ENCODE measurements at regions not wholly inside any gene's neighbourhood (a gene's known extent, or its start where the extent isn't known, plus 50 kb on each side); places are given as distances from the start of the nearest gene placed in this dataset.

DNA sequence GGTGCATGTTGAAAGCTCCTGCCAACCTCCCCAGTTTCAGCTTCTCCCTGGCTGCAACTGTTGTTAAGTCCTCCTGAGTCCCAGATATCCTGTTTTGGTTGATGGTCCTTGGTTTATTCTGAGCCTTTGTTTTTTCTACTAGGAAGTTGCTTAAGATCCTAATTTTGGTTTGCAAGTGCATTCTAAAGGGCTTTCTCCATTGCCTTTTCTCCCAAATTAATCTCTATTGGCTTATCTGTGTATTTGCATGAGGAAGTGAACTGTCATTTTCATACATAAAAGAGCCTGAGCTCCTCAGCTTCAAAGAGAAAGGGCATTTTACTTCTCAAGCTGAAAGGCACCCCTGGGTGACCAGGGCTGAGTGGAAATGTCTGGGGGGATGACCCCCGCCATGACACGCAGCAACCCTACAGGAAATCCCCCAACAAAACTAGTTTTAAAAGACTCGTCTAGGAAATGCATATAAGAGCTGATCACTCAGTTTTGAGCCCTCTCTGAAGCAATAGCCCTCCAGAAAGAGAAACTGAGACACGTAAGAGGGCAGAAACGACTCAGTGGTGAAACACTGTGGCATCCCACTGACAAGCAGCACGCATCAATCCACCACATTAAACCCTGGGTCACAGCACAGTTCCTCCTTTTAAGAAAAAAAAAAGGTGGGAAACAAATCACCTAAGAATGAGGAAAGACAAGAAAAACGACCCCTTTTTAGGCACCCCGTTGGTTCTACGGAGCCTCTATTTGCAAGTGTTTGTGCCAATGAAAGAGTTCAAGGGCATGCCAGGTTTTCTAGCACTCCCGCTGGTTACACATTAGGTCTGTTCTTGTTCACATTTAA, 140.9 kb downstream of the THBS2 start:
- TF ChIP-seq CTCF (IDR thresholded peaks at IDR 0.05) = no peak
- no peak for TF ChIP-seq EZH2 (IDR thresholded peaks at IDR 0.05; ENCODE audit: borderline replicate concordance, insufficient read depth, low read depth, low read length, poor library complexity, severe bottlenecking)
- Histone ChIP-seq H3K4me3 (ENCODE audit: control extremely low read depth in 1 of 5, extremely low read depth in 1 of 5, insufficient read depth in 1 of 5, low read depth in 2 of 5, low read length in 4 of 5) (no peak overlapping the region), H3K9ac (ENCODE audit: low read length) (no peak overlapping the region), H3K79me2 (ENCODE audit: control insufficient read depth, insufficient read depth, low read length) (no peaks in the 10 kb centered on the region), H4K20me1 (ENCODE audit: control insufficient read depth, insufficient read depth, low read length, poor library complexity, severe bottlenecking) (no peaks in the 10 kb centered on the region), H3K27me3 (replicated peaks in 1 of 4; ENCODE audit: control extremely low read depth in 1 of 4, control insufficient read depth in 3 of 4, insufficient read depth in 4 of 4, low read length in 3 of 4) (peaks cover 0 to 6% (median 0%) of the 10 kb centered on the region in 4 experiments), H3K36me3 (replicated peaks in 1 of 2; ENCODE audit: control extremely low read depth in 1 of 2, control insufficient read depth in 1 of 2, extremely low read depth in 1 of 2, insufficient read depth in 2 of 2, low read length in 1 of 2) (no peaks in the 10 kb centered on the region), H3K4me2 (replicated peaks; ENCODE audit: low read depth, low read length, poor library complexity, severe bottlenecking) (no peak overlapping the region), H3K9me3 (ENCODE audit: control extremely low read depth in 1 of 3, control insufficient read depth in 2 of 3, insufficient read depth in 1 of 3, low read length in 2 of 3) (no peaks in the 10 kb centered on the region), H3K4me1 (ENCODE audit: control insufficient read depth in 2 of 2, insufficient read depth in 2 of 2, low read length in 2 of 2) (no peaks in the 10 kb centered on the region), H3K27ac (ENCODE audit: low read length in 2 of 2) (no peak overlapping the region), H2AFZ (ENCODE audit: insufficient read depth, low read depth, low read length, poor library complexity, severe bottlenecking) (no peak overlapping the region)
- Mint-ChIP-seq H3K4me3 (no peak overlapping the region), H3K4me1 (no peaks in the 10 kb centered on the region), H3K27ac (no peak overlapping the region), H3K27me3 (peaks cover 4% of the 10 kb centered on the region), H3K9me3 (ENCODE audit: insufficient read depth) (peaks cover 7% of the 10 kb centered on the region)
- CTCF ChIA-PET = no interaction called here
- POLR2A ChIA-PET = no interaction called here
- 43% methylated on average over 7 of the region's 10 CpGs for WGBS (ENCODE audit: insufficient coverage)
- DNase-seq (no peak), ATAC-seq (ENCODE audit: low read depth) (no peak)
- intact Hi-C loops (cut with micrococcal nuclease) = no loop called here

GRCh38 chr6:169111203-169111602, 142.4 kb downstream of the THBS2 start:
- no peak overlapping the region for H3K4me3 ChIP-seq (ENCODE audit: control extremely low read depth in 1 of 5, extremely low read depth in 1 of 5, insufficient read depth in 1 of 5, low read depth in 2 of 5, low read length in 4 of 5)
- Mint-ChIP-seq H3K4me3 (no peak overlapping the region), H3K27me3 (peaks cover 4% of the 10 kb centered on the region), H3K9me3 (ENCODE audit: insufficient read depth) (peaks cover 7% of the 10 kb centered on the region), H3K4me1 (no peaks in the 10 kb centered on the region), H3K27ac (no peak overlapping the region)
- no peak overlapping the region for H2AFZ ChIP-seq (ENCODE audit: insufficient read depth, low read depth, low read length, poor library complexity, severe bottlenecking)
- ATAC-seq (ENCODE audit: low read depth) = no peak
- H3K4me1 ChIP-seq (ENCODE audit: control insufficient read depth in 2 of 2, insufficient read depth in 2 of 2, low read length in 2 of 2) = no peaks in the 10 kb centered on the region
- intact Hi-C loops (cut with micrococcal nuclease) = no loop called here
- H3K9ac ChIP-seq (ENCODE audit: low read length) = no peak overlapping the region
- ChIA-PET CTCF (no interaction called here), POLR2A (no interaction called here)
- no peak overlapping the region for H3K4me2 ChIP-seq (replicated peaks; ENCODE audit: low read depth, low read length, poor library complexity, severe bottlenecking)
- TF ChIP-seq EZH2 (IDR thresholded peaks at IDR 0.05; ENCODE audit: borderline replicate concordance, insufficient read depth, low read depth, low read length, poor library complexity, severe bottlenecking) (no peak), CTCF (IDR thresholded peaks at IDR 0.05) (no peak)
- H3K79me2 ChIP-seq (ENCODE audit: control insufficient read depth, insufficient read depth, low read length) = no peaks in the 10 kb centered on the region
- H4K20me1 ChIP-seq (ENCODE audit: control insufficient read depth, insufficient read depth, low read length, poor library complexity, severe bottlenecking) = no peaks in the 10 kb centered on the region
- no peaks in the 10 kb centered on the region for H3K36me3 ChIP-seq (replicated peaks in 1 of 2; ENCODE audit: control extremely low read depth in 1 of 2, control insufficient read depth in 1 of 2, extremely low read depth in 1 of 2, insufficient read depth in 2 of 2, low read length in 1 of 2)
- H3K27me3 ChIP-seq (replicated peaks in 1 of 4; ENCODE audit: control extremely low read depth in 1 of 4, control insufficient read depth in 3 of 4, insufficient read depth in 4 of 4, low read length in 3 of 4) = peaks cover 0 to 6% (median 0%) of the 10 kb centered on the region in 4 experiments
- no peak for DNase-seq
- H3K27ac ChIP-seq (ENCODE audit: low read length in 2 of 2) = no peak overlapping the region
- WGBS (ENCODE audit: insufficient coverage) = 89% methylated on average over 4 of the region's 5 CpGs
- H3K9me3 ChIP-seq (ENCODE audit: control extremely low read depth in 1 of 3, control insufficient read depth in 2 of 3, insufficient read depth in 1 of 3, low read length in 2 of 3) = no peaks in the 10 kb centered on the region

Data from B cell (primary cell).